ENCODE measurements at regions not wholly inside any gene's neighbourhood (a gene's known extent, or its start where the extent isn't known, plus 50 kb on each side); places are given as distances from the start of the nearest gene placed in this dataset.

- H3K4me2 ChIP-seq (replicated peaks; ENCODE audit: extremely low read depth, low read length, poor library complexity, severe bottlenecking) = no peak overlapping the region
Observed at GRCh38 chr3:48090166-48090939, 74.1 kb upstream of the MAP4 start.

More at GRCh38 chr3:48090166-48090939, 74.1 kb upstream of the MAP4 start:
- Mint-ChIP-seq H3K36me3 (no peaks in the 10 kb centered on the region), H3K4me3 (peak overlapping the region in 1 of 2 donors; percentile 21), H3K4me1 (peaks cover 21% of the 10 kb centered on the region), H3K9me3 (peaks cover 0 to 4% (median 0%) of the 10 kb centered on the region in 7 donors), H3K27ac (peak overlapping the region in 1 of 7 donors; percentile 31), H3K27me3 (ENCODE audit: low read depth in 3 of 3) (peaks cover 0 to 2% (median 0%) of the 10 kb centered on the region in 3 donors)
- DNase-seq = no peak
- no peak overlapping the region for H3K27ac ChIP-seq (ENCODE audit: low read depth in 1 of 2, low read length in 2 of 2)
- WGBS (ENCODE audit: insufficient coverage) = 98% methylated on average over 17 of the region's 19 CpGs
- no peak overlapping the region for H3K4me3 ChIP-seq (replicated peaks in 1 of 3; ENCODE audit: low read depth in 2 of 3, low read length in 3 of 3)
- intact Hi-C loops (cut with micrococcal nuclease) = no loop called here
- H3K4me1 ChIP-seq (ENCODE audit: control insufficient read depth in 1 of 2, insufficient read depth in 2 of 2, low read length in 2 of 2) = peaks cover 18 to 29% of the 10 kb centered on the region in 2 donors
- H3K36me3 ChIP-seq (replicated peaks in 1 of 2; ENCODE audit: control insufficient read depth in 1 of 2, insufficient read depth in 2 of 2, low read length in 2 of 2) = no peaks in the 10 kb centered on the region
- peaks cover 18% of the 10 kb centered on the region for H4K20me1 ChIP-seq (ENCODE audit: insufficient read depth, low read length)
- peak overlapping the region; percentile 93 for H2AFZ ChIP-seq (ENCODE audit: insufficient read depth, low read depth, low read length, poor library complexity, severe bottlenecking)
- peaks cover 29% of the 10 kb centered on the region for H3K79me2 ChIP-seq (ENCODE audit: insufficient read depth, low read length)
- no peaks in the 10 kb centered on the region for H3K27me3 ChIP-seq (ENCODE audit: control insufficient read depth in 2 of 2, insufficient read depth in 2 of 2, low read length in 2 of 2)
- no peak for TF ChIP-seq CTCF (IDR thresholded peaks at IDR 0.05)
- no peaks in the 10 kb centered on the region for H3K9me3 ChIP-seq (replicated peaks in 1 of 2; ENCODE audit: control insufficient read depth in 1 of 2, insufficient read depth in 1 of 2, low read length in 2 of 2)
- no peak overlapping the region for H3K9ac ChIP-seq (ENCODE audit: insufficient read depth, low read length, poor library complexity, severe bottlenecking)
